EL (cell line): ENCODE measurements at regions not wholly inside any gene's neighbourhood (a gene's known extent, or its start where the extent isn't known, plus 50 kb on each side); places are given as distances from the start of the nearest gene placed in this dataset.
"Not testable (repeated sequence)": the region's sequence is repeated elsewhere in the genome, so short reads cannot be mapped to it uniquely, and the experiment has no call there.

Experiments
- DNase-seq: peaks from one replicate; pipeline ENCODE4 v3.0.0-alpha.2; 2016

DNA sequence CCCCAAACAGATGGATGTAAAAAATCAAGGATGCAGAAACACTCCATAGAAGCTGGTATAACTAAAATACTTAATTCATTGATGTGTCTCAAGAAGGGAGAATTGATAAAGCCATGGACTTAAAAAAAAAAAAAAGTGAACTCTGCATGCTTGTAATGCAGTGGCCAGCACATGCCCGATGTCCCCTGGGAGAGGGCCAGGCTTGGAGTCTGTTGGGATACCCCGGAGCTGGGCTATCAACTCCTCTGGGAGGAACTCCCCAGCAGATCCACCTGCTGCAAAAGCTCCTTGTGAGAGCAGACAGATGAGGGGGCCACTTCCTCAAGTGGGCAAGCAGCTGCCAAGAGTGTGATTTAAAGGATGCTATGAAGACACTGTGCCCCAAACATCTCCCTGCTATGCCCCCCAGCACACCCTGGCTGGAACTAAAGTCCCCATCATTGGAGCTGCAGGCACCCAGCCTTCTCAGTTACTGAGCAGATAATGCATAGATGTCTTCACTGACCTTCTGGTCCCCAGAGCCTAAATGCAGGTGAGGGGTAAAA lies 311.5 kb upstream of the ID2 start:
- DNase-seq = no peak

DNA sequence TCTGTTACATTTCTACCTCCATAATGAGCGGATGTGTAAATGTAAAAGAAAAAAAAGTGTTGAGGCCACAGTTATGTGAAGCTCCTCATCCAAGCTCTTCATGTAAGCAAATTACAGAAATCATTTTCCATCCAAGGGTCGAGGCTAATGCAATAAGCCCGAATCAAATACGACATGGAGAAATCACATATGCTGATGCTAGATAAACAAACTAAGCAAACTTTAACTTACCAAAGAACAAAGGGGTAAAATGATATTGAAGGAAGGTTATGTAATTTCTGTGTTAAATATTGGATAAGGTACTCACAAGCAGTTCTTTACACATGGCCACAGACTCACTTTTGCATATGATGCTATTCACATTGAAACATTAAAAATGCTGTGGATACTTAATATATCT lies 310.2 kb upstream of the ID2 start:
- no peak for DNase-seq

DNA sequence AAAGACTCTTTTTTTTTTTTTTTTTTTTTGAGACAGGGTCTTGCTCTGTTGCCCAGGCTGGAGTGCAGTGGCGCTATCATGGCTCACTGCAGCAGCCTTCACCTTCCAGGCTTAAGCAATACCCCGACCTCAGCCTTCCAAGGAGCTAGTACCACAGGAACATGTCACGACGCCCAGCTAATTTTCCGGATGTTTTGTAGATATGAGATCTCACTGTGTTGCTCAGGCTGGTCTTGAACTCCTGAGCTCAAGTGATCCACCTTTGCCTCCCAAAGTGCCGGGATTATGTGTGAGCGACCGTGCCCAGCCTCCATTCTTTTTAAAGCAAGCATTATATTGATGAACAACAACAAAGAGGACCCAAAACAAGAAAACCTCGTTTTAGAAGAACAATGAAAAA lies 307.1 kb upstream of the ID2 start:
- DNase-seq = no peak

DNA sequence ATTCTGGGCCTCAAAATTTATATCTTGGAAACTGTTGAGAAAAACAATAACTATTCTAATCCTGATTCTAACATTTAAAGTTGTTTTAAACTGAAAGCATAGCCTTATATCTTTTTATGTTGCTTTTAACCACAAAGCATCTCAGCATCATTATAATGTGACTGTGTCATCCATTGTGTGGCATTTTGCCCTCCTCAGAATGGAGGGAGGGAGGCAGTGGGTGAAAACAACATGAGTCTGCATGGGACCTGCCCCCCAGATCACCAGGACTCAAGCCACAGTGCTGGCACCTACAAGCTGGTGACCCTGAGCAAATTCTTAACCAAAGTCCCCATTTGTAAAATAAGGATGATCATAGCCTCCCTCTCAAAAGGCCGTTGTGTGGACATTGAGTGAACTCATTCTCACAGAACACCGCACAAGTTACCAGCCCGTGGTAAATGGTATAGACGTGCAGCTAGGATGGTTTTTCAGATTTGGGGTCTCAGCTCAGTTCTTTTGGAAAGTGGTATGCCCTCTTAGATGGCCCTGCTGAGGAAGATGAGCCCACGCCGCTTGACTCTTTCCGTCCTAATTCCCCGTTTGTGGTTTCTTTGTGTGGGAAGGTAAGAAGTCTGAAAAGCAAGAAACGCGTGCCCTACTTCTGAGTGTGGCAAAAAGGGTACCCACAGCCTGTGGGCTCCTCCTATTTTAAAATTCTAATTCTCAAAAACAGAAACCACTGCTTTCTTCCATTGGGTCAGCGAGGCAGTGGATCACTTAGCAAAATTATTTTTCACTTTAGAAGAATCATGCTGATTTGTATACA lies 305.0 kb upstream of the ID2 start:
- no peak for DNase-seq

DNA sequence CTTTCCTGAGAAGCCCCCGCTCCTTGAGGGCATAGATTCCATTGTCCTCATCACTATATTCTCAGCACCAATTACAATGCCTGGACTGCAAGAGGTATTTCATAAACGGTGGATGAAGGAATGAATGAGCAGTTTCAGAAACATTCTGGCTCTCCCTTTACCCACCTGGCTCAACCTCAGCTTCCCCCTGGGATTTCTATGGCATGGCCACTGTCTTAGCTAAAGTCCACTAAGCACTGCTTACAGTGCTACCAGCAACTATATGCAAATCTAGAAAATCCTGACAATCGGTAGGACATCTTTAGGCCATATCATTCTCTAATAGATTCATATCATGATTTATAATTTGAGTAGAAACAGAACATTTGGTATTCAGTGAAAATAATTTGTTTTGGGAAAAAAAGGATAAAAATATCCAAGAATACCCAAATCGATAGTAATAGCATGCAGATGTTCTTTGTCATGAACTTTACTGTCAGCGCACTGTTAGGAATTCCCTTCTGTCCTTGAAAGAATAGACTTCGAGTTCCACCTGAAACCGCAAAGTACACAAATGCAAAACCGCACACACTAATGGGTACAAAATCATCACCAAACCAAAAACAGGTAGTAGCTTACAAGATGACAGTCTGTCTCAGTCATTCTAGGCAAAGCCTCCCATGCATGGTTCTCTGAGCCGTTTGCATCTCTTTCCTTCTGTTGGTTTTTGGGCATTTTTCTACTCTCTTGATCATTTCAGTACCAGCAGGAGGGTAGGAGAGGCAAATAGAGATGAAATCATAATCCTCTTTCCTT lies 303.6 kb upstream of the ID2 start:
- no peak for DNase-seq

DNA sequence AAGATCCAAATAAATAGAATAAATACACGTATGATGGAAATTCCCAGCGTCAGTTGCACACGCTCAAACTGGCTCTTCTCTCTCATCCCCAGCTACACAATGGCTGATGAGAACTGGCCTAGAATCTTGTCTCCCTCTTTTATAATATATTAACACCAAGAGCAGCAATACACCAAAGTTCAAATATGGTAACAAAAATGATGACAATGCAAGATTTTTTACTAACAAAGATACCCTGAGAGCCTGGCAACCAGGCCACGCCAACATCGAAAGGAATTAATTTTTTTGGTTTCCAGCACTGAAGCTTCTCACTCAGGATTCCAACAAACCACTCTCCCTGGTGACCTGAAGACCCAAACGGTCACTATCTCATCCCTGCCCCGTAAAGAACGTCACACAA lies 302.7 kb upstream of the ID2 start:
- DNase-seq = no peak

DNA sequence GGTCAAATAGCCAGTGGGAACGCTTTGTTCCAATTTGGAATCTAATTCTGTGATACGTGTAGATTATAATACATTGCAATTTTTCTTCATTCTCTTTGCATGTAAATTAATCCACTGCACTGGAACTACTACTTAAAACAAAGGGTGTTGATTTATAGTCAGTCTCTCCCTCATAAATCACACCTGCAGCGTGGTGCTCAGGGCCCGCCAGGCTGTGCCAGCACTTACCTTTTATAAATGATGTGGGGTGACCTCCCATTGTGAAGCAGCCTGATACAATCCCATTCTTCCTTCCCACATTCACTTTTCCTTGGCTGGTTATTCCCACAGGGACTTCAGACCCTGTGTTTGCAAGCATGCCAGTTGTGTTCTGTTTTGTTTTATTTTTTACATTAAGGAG lies 302.3 kb upstream of the ID2 start:
- DNase-seq = no peak

DNA sequence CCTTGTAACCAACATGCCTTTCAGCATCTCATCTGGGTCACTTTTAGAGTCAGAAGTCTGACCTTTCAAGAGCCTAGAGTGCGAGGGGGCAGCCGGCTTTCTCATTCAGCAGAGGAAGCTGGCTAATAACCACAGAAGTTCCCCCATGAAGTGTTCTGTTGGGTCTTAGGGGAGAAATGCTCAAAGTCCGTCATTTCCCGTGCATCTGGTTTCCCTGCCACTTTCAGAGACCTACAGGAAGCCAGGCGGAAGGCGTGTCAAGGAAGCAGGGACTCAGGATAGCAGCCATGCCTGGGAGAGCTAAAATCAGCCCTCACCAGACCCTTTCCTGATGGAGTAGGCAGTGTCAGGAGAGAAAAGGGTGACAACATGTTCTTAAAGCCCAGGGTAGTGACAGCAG lies 301.8 kb upstream of the ID2 start:
- DNase-seq = no peak

DNA sequence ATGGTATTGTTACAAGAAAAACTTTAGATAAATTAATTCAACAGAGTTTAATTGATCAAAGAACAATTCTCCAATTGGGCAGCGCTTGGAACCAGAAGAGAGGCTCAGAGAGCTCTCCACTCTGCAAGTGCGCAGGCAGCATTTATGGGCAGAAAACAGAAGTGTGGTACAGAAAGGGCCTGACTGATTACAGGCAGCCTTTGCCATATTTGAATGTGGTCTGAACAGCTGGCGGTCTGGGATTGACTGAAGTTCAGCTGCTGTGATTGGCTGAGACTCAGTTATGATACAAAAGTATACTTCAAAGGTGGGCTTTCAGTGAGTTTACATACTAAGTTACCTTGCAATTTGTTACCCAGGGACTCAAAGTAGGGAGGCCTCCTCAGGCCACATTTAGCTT lies 301.3 kb upstream of the ID2 start:
- DNase-seq = no peak

DNA sequence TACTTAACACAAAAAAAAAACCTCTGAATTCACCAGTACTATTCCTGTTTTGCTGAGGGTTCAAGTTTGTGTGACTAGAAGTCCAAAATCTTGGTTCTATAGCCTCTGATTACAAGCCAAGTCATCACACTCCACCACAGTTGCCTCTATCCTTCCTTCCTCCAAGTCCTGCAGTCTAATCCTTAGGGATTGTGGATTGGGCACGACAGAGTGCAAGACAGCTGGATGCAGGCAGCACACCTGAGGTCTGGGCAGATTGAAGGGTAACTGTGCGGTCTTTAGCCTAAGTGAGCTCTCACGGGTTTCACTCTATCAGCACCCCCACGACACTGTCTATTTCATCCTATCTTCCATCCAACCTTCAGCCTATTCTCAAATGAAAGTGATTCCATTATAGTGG lies 299.4 kb upstream of the ID2 start:
- DNase-seq = no peak

DNA sequence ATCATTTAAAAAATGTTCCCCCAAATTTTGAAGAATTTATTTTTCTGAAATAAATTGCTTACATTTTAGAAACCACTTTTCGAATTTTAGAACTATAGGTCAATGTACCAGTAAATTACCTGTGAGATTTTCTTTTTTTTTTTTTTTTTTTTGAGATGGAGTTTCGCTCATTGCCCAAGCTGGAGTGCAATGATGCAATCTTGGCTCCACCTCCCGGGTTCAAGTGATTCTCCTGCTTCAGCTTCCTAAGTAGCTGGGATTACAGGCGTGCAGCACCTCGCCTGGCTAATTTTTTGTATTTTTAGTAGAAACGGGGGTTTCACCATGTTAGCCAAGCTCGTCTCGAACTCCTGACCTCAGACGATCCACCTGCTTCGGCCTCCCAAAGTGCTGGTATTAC lies 295.1 kb upstream of the ID2 start:
- DNase-seq = not testable (repeated sequence)

DNA sequence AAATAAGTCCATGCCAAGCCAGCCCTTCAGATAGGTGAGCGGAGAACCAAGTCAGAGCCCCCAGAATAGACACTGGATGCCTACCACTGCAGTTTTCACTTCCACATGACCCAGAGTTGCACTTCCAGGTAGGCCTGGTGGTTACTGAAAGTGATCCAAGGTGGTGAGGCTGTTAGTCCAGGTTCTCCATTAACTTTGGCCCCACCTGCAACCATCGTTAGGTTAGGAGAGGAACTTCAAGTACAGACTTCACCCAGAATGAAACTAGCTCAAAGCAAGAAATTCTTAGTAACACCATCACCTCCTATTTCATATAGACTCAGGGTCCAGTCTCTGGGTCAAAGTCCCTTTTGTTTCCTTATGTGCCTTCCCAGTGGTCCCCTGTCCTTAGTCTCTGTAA lies 293.1 kb upstream of the ID2 start:
- DNase-seq = no peak

DNA sequence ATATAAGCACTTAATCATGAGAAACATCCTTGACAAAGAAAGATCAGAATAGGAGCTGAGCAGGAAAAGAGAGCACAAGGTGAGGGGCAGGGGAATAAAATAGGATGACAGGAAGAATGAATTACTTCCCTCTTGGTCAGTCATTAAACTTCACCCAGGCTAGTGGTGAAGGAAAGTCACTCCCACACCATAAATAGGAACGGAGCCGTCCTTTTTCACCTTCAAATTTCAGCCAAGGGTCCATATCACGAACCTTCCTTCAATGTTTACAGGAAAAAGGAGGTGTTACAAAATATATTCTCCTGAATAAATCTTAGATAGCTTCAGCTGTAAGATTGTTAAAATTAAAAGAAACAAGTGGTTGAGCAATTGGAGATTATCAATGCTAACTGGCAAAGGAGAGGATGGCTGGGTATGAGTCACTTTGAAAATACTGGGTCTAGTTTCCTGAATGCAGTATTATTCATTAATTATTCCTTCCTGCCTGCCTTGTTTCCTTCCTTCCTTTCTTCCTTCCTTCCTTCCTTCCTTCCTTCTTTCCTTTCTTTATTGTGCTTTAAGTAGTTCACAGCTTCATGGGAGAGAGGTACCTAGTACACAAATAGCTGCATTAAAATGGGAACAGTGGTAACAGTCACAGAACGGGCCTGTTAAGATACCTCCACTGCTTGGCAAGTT lies 292.3 kb upstream of the ID2 start:
- peak; percentile 6 for DNase-seq

DNA sequence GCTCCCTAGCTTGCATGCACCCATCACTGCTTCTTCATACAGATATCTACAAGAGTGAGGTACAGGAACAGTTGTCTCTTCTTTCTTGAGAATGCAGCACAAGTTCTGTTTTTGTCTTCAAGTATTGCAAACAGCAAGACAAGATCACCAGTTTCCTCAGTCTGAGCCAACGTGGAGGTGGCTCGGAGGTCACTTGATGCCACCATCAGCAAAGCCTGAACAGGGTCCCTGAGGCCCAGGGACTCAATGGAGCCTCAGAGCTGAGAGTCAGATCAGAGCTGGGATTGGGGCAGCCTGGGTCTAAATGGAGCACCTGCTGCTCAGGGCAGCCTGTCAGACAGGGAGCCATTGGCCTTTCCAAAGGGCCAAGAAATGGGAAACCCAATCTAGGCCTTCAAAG lies 290.7 kb upstream of the ID2 start:
- DNase-seq = no peak

DNA sequence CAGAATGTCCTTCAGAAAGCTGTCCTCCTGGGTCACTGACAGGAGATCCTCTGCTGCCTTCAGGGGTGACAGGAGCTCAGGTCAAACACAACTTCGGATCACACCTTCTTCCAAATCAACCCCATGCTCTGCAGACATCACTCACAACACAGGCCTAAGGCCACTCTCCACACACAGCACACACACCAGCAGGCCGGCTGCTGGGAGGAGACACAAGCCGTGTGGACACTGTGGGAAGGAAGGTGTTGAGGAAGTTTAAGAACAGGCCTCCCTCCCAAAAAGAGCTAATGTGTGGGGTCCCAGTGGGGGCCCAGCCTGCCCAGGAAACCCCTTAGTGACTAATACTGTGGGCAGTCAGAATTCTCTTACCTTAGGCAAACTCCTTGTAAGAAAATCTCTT lies 290.3 kb upstream of the ID2 start:
- DNase-seq = no peak

DNA sequence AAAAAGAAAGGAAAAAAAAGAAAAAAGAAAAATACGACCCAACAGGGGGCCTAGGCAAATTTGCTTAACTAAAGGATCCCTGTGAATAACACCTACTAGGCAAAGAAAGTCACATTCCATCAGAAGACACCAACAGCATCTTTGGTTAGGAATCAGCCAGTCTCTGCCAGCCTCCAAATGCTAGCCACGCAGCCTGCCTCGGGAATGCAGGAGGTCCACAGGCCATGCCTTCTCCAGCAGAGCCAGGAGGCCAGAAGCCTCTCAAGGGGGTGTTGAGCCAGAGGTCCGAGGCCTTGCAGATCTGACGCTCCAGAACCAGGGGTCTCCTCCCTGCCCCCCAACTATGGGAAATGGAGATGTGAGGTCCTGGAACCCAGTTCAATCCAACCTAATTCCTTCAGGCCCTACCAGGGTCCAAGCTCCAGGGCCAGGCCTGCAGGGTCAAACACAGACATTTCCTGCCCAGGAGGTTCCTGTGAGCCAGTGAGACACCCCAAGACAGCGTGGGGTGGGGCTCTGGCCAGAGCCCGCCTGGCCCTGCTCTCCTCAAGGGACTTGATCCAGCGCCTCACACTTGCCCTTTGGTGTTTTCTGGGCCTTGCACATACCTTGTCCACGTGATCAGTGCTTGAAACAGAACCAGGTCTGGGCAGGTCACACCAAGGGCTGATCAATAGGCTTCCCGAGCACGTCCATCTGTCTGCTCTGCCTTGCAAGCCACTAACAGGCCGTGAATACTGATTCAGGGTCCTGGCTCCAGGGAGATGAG lies 289.6 kb upstream of the ID2 start:
- no peak for DNase-seq

DNA sequence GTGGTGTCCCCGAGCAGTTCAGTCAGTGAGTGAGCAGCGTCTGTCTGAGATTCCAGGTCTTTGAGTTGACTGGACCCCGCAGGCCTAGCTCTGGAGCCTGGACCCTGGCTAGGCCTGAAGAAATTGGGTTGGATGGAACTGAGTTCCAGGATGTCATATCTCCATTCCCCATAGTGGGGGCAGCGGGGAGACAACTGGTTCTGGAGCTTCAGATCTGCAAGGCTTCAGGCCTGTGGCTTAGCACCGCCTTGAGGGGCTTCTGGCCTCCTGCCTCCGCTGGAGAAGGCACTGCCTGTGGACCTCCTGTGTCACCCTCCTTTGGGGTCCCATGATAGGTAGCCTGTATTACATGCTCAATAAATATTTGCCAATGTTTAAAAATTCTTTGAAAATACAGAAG lies 288.4 kb upstream of the ID2 start:
- no peak for DNase-seq

DNA sequence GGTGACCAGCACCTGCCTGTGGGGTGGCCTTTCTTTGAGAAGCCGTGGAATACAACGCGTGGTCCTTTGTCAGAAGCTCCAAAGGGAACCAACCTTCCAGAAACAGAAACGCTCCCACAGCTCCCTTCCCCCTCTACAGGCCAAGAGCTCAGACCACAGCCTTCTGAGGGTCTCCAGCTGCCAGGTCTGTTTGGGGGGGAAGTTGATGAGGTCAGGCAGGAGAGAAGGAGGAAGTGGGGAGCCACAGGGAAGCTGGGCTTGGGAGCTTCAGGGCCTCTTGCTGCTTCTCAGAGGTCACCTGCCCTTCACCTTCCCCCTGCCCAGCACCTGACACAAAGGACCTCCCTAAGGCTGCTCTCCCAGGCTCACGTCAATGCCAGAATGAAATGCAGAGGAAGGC lies 287.7 kb upstream of the ID2 start:
- DNase-seq = no peak

DNA sequence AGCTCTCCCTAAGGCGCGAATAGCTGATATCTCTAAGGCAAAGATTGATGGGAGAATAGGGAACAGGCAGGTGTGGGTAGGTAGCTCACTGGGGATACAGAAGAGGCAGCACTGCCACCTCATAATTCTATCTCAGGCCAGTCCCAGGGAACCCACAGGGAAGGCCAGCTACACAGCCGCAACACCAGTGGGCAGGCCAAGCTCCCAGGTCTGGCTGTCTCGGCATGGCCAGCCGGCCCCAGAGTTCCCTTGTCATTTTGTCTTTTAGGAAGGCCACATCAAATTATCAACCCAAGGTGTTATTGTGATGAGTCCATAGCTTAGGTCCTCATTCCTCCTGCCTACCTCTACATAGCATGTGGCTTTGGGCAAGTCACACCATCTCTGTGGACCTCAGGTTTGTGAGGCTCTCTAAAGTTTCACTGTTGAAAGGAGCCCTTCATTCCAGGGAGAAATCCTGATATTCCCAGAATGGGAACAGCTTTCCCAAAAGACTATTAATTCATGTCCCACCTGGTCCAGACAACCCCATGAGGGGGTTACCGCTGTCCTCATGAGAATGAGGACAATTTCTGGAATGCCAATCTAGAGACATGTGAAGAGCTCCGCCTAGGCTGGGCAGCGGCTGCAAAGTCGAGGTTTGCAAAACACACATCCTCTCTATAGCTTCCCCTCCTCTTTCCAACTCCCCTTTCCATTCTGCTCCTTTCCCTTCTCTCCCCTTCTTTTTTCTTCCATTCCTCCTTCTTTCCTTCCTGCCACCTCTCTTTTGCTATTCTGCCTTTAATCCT lies 287.1 kb upstream of the ID2 start:
- no peak for DNase-seq

DNA sequence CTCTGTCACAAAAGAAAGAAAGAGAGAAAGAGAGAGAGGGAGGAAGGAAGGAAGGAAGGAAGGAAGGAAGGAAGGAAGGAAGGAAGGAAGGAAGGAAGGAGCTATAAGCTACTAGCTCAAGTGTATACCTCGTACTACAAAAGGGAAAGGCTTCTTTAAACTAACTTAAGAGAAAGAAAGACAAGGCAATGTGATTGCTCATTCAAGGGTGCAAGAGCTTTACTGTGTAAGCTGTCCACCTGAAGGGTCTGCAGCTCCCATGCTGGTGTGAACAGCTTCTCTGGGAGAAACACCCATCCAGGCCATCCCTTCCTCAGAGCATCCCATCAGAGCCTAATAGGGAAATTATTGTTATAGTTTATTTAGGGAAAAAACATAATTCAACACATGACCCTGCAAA lies 286.1 kb upstream of the ID2 start:
- no peak for DNase-seq

DNA sequence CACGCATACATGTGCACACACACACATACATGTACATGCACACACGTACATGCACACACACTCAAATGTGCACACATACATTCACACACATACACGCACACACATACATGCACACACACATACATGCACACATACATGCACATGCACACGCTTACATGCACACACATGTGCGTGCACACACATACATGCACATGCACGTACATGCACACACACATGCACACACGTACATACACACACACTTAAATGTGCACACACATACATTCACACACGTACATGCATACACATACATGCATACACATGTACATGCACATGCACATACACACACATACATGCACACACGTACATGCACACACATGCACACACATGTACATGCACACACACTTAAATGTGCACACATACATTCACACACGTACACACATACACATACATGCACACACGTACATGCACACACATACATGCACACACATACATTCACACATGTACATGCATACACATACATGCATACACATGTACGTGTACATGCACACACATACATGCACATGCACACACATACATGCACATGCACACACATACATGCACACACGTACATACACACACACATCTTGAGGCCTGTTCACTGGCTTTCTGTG lies 283.7 kb upstream of the ID2 start:
- DNase-seq = no peak

DNA sequence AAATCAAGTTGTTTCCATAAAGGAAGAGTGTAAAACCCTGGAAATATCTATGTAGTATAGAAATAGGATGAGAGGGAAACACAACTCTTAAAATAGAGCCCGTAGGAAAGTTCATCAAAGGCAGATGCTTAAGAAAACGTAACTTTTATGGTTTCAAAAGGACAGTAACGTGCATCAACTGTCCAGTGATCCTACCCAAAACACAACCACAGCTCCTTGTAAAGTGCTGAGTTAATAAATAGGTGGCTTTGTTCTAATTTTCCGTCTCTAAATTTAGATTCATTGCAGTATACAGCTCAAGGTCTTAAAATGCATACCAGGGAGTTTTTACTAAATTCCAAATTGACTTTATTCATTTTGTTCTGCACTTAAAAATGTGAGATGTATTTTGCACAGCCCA lies 282.1 kb upstream of the ID2 start:
- DNase-seq = no peak
